Keratinocyte (primary cell): ENCODE measurements at regions not wholly inside any gene's neighbourhood (a gene's known extent, or its start where the extent isn't known, plus 50 kb on each side); places are given as distances from the start of the nearest gene placed in this dataset.
A peak's percentile ranks its signal among the peaks of the same experiment; 100 is the strongest.

Source experiments
- DNase-seq: peaks from one replicate; pipeline ENCODE4 v3.0.0-alpha.2; 2011; ENCODE audit warnings: low read depth, missing footprints, low spot score
- FAIRE-seq: peaks from 2 replicates; lab custom pipeline; 2011; peaks lifted over from hg19 to GRCh38; lab: Jason Lieb, UNC
- H2AFZ ChIP-seq: 2 replicates; pipeline ENCODE4 v1.6.0; 2012; ENCODE audit warnings: low read length, control low read depth, inconsistent platforms; ENCODE audit not compliant: control insufficient read depth
- H3K27ac ChIP-seq: 2 replicates; pipeline ENCODE4 v1.5.1; 2011; ENCODE audit warnings: low read length; ENCODE audit not compliant: control insufficient read depth, insufficient read depth
- H3K27me3 ChIP-seq: 3 replicates; pipeline ENCODE4 v1.6.0; 2011; ENCODE audit warnings: low read length; ENCODE audit not compliant: control insufficient read depth, insufficient read depth; ENCODE audit errors: extremely low read depth
- H3K36me3 ChIP-seq, 2 experiments: 2 replicates in 1 of 2; 3 replicates in 1 of 2; pipeline ENCODE4 v1.5.1; 2011; ENCODE audit warnings: low read length in 2 of 2, mild to moderate bottlenecking in 1 of 2; ENCODE audit not compliant: control insufficient read depth in 2 of 2, insufficient read depth in 2 of 2; ENCODE audit errors: extremely low read depth in 1 of 2
- H3K4me1 ChIP-seq: 3 replicates; pipeline ENCODE4 v1.5.1; 2011; ENCODE audit warnings: low read length; ENCODE audit not compliant: control insufficient read depth, insufficient read depth; ENCODE audit errors: extremely low read depth
- H3K4me2 ChIP-seq: 3 replicates; pipeline ENCODE4 v1.6.0; 2011; ENCODE audit warnings: low read depth, low read length; ENCODE audit not compliant: control insufficient read depth, insufficient read depth; ENCODE audit errors: extremely low read depth
- H3K4me3 ChIP-seq, 3 experiments: fragments of 200-600 bp in 1 of 3; sonication (generic) in 1 of 3; 2 replicates in 2 of 3; 3 replicates in 1 of 3; pipeline ENCODE4 v1.5.1; 2011 to 2016; ENCODE audit warnings: low read length in 3 of 3, mild to moderate bottlenecking in 3 of 3, control low read depth in 2 of 3, inconsistent platforms in 1 of 3, low read depth in 1 of 3, mixed read lengths in 1 of 3, mixed run types in 1 of 3, moderate library complexity in 1 of 3; ENCODE audit not compliant: control insufficient read depth in 2 of 3, insufficient read depth in 2 of 3; ENCODE audit errors: extremely low read depth in 1 of 3
- H3K79me2 ChIP-seq: 2 replicates; pipeline ENCODE4 v1.6.0; 2012; ENCODE audit warnings: low read length; ENCODE audit not compliant: control insufficient read depth, insufficient read depth
- H3K9ac ChIP-seq: 3 replicates; pipeline ENCODE4 v1.6.0; 2011; ENCODE audit warnings: low read length; ENCODE audit not compliant: control insufficient read depth, insufficient read depth; ENCODE audit errors: extremely low read depth
- H3K9me1 ChIP-seq: 3 replicates; pipeline ENCODE4 v1.6.0; 2011; ENCODE audit warnings: low read length; ENCODE audit not compliant: control insufficient read depth, insufficient read depth; ENCODE audit errors: extremely low read depth
- H3K9me3 ChIP-seq: 2 replicates; pipeline ENCODE4 v1.5.1; 2012; ENCODE audit warnings: low read depth, low read length; ENCODE audit not compliant: control insufficient read depth
- H4K20me1 ChIP-seq: 3 replicates; pipeline ENCODE4 v1.6.0; 2011; ENCODE audit warnings: low read length; ENCODE audit not compliant: control insufficient read depth, insufficient read depth; ENCODE audit errors: extremely low read depth
- CTCF ChIP-seq, 3 experiments: IDR thresholded peaks in 1 of 3; conservative IDR thresholded peaks in 1 of 3; optimal IDR thresholded peaks in 1 of 3; 2 replicates in 2 of 3; 3 replicates in 1 of 3; pipeline versions ENCODE3 to v1.5.1; 2011; ENCODE audit warnings: low read length in 3 of 3, mild to moderate bottlenecking in 3 of 3, moderate library complexity in 2 of 3, control low read depth in 1 of 3, inconsistent platforms in 1 of 3; ENCODE audit not compliant: insufficient read depth in 2 of 3; ENCODE audit errors: extremely low read depth in 1 of 3
- EZH2 ChIP-seq: IDR thresholded peaks from one replicate; pipeline ENCODE4 v1.6.1; 2012; ENCODE audit warnings: inconsistent platforms, mild to moderate bottlenecking, low read length, moderate library complexity
- dilution Hi-C: fragments of 300-500 bp; cut with MboI; formaldehyde crosslinking; loops from one replicate; pipeline ENCODE4 v1.7.0; 2020; ENCODE audit warnings: low sequenced_read_pairs; ENCODE audit not compliant: extremely low pct_ligation_motif_present

GRCh38 chr6:7035837-7036249 lies 71.9 kb upstream of the RREB1 start:
- TF ChIP-seq EZH2 (no peak), CTCF (optimal IDR thresholded peaks at IDR 0.05 in 1 of 3, IDR thresholded peaks at IDR 0.05 in 1 of 3, conservative IDR thresholded peaks at IDR 0.05 in 1 of 3; ENCODE audit: extremely low read depth in 1 of 3, insufficient read depth in 2 of 3, low read length in 3 of 3) (no peak)
- H3K36me3 ChIP-seq, result no peaks in the 10 kb centered on the region
- H3K9ac ChIP-seq, result no peak overlapping the region
- dilution Hi-C loops, result no loop called here
- no peak overlapping the region for H3K4me3 ChIP-seq
- H3K9me1 ChIP-seq, result no peaks in the 10 kb centered on the region
- H3K4me1 ChIP-seq, result no peaks in the 10 kb centered on the region
- H3K79me2 ChIP-seq, result no peaks in the 10 kb centered on the region
- H2AFZ ChIP-seq, result no peak overlapping the region
- H4K20me1 ChIP-seq, result no peaks in the 10 kb centered on the region
- no peak for DNase-seq
- peak; percentile 5 for FAIRE-seq
- no peaks in the 10 kb centered on the region for H3K9me3 ChIP-seq
- no peak overlapping the region for H3K4me2 ChIP-seq
- H3K27me3 ChIP-seq, result no peaks in the 10 kb centered on the region
- no peak overlapping the region for H3K27ac ChIP-seq

- no peak for TF ChIP-seq CTCF (optimal IDR thresholded peaks at IDR 0.05 in 1 of 3, IDR thresholded peaks at IDR 0.05 in 1 of 3, conservative IDR thresholded peaks at IDR 0.05 in 1 of 3; ENCODE audit: extremely low read depth in 1 of 3, insufficient read depth in 2 of 3, low read length in 3 of 3)
- TF ChIP-seq EZH2, result no peak
- Histone ChIP-seq H3K9ac (no peak overlapping the region), H3K9me3 (no peaks in the 10 kb centered on the region), H3K4me2 (no peak overlapping the region), H3K4me3 (no peak overlapping the region), H3K36me3 (no peaks in the 10 kb centered on the region), H3K79me2 (no peaks in the 10 kb centered on the region), H2AFZ (no peak overlapping the region), H3K27ac (no peak overlapping the region), H4K20me1 (no peaks in the 10 kb centered on the region), H3K27me3 (no peaks in the 10 kb centered on the region), H3K9me1 (no peaks in the 10 kb centered on the region), H3K4me1 (no peaks in the 10 kb centered on the region)
- FAIRE-seq (no peak), DNase-seq (no peak)
- dilution Hi-C loops, result no loop called here
These were observed 66.2 kb upstream of the RREB1 start for GRCh38 chr6:7041511-7042026.
